ENCODE measurements at regions not wholly inside any gene's neighbourhood (a gene's known extent, or its start where the extent isn't known, plus 50 kb on each side); places are given as distances from the start of the nearest gene placed in this dataset.

DNA sequence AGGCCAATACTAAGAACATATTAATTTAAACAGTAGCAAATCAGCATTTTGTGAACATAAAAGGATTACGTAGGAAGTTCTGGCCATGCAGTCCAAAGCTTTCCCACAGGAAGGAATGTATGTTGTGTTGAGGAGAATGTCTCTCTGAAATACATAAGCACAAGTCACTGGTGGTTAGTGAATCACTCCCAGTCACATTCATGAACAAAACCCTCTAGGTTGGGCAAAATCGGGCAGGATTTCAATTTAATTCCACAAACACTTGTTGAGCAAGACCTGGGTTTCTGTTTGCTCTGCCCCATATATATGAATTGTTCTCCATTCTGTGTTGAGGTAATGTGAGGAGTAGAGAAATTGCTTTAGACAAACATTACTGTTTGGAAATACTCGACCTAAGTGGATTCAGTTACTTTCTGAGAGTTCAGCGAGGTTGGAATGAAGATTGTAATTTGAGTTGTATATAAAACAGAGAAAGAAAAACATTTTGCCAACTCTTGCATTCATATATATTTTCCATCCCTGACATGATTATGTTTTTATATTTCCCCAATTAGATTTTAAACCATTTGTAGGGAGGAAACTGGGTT is 127.6 kb upstream of the RPS23 start:
- TF ChIP-seq, protein P1, sequence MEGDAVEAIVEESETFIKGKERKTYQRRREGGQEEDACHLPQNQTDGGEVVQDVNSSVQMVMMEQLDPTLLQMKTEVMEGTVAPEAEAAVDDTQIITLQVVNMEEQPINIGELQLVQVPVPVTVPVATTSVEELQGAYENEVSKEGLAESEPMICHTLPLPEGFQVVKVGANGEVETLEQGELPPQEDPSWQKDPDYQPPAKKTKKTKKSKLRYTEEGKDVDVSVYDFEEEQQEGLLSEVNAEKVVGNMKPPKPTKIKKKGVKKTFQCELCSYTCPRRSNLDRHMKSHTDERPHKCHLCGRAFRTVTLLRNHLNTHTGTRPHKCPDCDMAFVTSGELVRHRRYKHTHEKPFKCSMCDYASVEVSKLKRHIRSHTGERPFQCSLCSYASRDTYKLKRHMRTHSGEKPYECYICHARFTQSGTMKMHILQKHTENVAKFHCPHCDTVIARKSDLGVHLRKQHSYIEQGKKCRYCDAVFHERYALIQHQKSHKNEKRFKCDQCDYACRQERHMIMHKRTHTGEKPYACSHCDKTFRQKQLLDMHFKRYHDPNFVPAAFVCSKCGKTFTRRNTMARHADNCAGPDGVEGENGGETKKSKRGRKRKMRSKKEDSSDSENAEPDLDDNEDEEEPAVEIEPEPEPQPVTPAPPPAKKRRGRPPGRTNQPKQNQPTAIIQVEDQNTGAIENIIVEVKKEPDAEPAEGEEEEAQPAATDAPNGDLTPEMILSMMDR (conservative IDR thresholded peaks at IDR 0.05; ENCODE audit: low read depth, low read length): no peak
- TF ChIP-seq EZH2 (IDR thresholded peaks at IDR 0.05; ENCODE audit: borderline replicate concordance, low read depth, low read length, poor library complexity, severe bottlenecking): no peak

Data from A673 (cell line).